ENCODE measurements at regions not wholly inside any gene's neighbourhood (a gene's known extent, or its start where the extent isn't known, plus 50 kb on each side); places are given as distances from the start of the nearest gene placed in this dataset.
"Not testable (repeated sequence)": the region's sequence is repeated elsewhere in the genome, so short reads cannot be mapped to it uniquely, and the experiment has no call there.

DNA sequence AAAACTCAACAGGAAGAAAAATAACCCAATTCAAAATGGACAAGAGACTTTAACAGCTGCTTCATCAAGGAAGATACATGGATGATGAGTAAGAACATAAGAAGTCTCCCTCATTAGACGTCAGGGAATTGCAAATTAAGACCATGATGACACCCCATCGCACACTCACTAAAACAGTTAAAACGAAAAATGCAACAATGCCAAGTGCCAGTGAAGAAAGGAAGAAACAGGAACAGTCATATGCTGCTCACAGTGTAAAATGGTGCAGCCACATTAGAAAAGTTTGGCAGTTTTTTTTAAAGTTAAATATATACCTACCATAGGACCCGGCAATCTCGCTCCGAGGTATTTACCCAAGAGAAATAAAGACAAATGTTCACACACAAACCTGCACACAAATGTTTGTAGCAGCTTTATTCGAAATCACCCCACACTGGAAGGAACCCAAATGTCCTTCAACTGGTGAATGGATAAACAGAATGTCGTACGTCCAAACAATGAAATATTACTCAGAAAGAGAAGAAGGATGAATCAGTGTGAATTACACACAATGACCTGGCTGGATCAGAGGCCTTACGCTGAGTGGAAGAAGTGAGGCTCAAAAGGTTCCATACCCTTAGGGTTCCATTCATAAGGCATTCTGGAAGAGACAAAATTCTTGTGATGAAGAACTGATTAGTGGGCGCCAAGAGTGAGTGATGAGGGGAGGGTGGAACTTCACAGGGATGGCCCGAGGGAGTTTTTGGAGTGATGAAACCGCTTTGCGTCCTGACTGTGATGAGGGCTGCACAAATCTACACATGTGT lies 110.3 kb downstream of the C16orf95 start:
- no peak for DNase-seq (ENCODE audit: low spot score)

- DNase-seq (ENCODE audit: low spot score): no peak
Measured at GRCh38 chr16:87207509-87207908, 109.7 kb downstream of the C16orf95 start.

- DNase-seq (ENCODE audit: low spot score): no peak
Measured at GRCh38 chr16:87207965-87208364, 109.2 kb downstream of the C16orf95 start.

DNA sequence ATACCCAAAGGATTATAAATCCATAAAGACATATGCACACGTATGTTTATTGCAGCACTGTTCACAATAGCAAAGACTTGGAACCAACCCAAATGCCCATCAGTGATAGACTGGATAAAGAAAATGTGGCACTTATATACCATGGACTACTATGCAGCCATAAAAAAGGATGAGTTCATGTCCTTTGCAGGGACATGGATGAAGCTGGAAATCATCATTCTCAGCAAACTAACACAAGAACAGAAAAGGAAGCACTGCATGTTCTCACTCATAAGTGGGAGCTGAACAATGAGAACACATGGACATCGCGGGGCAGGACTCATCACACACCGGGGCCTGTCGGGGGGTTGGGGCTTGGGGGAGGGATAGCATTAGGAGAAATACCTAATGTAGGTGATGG lies 108.2 kb downstream of the C16orf95 start:
- DNase-seq (ENCODE audit: low spot score): not testable (repeated sequence)

DNA sequence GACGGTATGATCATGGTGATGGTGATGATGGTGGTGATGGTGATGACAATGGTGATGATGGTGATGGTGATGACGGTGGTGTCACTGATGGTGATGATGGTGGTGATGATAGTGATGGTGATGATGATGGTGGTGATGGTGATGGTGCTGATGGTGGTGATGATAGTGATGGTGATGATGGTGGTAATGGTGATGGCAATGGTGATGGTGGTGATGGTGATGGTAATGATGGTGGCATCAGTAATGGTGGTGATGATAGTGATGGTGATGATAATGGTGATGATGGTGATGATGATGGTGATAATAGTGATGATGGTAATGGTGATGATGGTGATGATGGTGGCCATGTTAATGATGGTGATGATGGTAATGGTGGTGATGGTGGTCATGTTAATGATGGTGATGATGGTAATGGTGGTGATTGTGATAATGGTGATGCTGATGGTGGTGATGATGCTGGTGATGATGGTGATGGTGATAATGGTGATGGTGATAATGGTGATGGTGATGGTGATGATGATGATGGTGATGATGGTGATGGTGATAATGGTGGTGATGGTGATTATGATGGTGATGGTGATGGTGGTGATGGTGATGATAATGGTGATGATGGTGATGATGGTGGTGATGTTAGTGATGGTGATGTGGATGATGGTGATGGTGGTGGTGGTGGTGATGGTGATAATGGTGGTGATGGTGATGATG lies 107.2 kb downstream of the C16orf95 start:
- no peak for DNase-seq (ENCODE audit: low spot score)

DNA sequence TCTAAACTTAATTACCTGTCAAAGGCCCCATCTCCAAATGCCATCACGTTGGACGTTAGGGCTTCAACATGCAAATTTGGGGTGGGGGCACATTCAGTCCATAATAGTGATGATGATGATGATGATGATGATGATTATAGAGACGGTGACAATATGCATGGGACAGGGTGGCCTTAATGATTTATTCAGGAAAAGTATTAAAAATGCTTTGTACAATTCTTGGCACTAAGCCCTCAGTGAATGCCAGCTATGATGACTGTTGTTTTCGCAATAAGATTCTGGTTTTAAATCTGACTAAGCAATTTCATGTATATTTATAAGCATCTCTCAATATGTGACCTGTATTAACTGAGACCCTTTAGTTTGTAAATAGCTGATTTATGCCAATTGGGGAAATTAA lies 106.3 kb downstream of the C16orf95 start:
- no peak for DNase-seq (ENCODE audit: low spot score)

DNA sequence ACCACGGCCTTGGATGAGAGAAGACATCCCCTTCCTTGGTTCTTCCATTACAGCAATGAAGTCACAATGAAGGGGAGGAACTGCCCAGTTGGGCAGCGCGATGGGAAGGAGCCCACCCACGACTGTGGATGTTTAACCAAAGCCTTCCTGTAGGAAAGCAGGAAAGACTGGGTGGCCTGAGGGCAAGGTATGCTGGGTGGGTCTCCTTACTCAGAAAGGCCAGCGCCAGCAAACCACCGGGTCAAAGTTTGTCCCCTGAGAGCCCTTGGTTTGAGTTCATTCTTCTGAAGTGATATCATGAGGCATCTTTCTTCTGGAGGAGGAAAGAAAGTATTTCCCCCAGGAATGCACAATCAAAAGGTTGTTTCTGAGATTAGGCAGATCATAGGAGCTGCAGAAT lies 105.2 kb downstream of the C16orf95 start:
- DNase-seq (ENCODE audit: low spot score): no peak

- no peak for DNase-seq (ENCODE audit: low spot score)
Measured at GRCh38 chr16:87213536-87213935, 103.7 kb downstream of the C16orf95 start.

GRCh38 chr16:87216148-87216840 lies 100.9 kb downstream of the C16orf95 start:
- no peak for DNase-seq (ENCODE audit: low spot score)

DNA sequence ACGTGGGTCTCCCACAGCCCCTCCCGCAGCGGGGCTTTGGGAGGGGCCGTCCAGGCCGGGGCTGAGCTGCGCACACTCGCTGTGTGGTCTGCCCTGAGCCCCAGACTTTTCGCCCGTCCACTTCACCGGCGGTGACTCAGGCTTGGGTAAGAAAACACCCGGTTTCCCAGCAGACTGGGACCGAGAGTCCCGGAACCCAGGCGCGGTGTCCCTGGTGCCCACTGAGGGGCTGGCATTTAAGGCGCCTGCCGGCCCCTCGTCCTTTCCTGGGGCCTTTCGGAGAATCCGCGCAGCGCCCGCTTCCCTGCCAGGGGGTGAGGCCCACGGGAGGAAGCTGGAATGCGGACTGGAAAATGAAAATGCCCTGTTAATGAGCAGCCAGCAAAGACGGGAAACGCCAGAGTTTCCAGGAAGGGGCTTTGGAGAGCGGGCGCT lies 100.3 kb downstream of the C16orf95 start:
- no peak for DNase-seq (ENCODE audit: low spot score)

GRCh38 chr16:87217802-87218201 lies 99.4 kb downstream of the C16orf95 start:
- DNase-seq (ENCODE audit: low spot score): not testable (repeated sequence)

- no peak for DNase-seq (ENCODE audit: low spot score)
Measured at GRCh38 chr16:87218281-87219055, 98.7 kb downstream of the C16orf95 start.

- no peak for DNase-seq (ENCODE audit: low spot score)
Measured at GRCh38 chr16:87219287-87219909, 97.8 kb downstream of the C16orf95 start.

DNA sequence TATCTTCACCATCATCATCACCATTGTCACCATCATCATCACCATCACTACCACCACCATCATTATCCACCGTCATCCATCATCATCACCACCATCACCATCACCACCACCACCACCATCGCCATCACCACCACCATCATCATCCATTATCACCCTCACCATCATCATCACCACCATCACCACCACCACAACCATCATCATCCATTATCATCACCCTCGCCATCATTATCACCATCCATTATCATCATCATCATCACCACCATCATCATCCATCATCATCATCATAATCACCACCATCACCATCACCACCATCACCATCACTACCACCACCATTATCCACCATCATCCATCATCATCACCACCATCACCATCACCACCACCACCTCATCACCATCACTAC lies 95.6 kb downstream of the C16orf95 start:
- no peak for DNase-seq (ENCODE audit: low spot score)

DNA sequence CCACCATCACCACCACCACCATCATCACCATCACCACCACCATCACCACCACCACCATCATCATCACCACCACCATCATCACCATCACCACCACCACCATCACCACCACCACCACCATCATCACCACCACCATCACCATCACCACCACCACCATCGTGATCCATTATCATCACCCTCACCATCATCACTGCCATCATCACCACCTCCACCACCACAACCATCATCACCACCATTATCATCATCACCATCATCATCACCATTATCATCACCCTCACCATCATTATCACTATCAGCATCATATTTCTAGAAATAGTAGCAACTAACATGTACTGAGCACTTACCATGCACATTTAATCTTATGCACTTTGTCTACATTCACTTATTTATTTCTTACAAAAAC lies 94.9 kb downstream of the C16orf95 start:
- no peak for DNase-seq (ENCODE audit: low spot score)

DNA sequence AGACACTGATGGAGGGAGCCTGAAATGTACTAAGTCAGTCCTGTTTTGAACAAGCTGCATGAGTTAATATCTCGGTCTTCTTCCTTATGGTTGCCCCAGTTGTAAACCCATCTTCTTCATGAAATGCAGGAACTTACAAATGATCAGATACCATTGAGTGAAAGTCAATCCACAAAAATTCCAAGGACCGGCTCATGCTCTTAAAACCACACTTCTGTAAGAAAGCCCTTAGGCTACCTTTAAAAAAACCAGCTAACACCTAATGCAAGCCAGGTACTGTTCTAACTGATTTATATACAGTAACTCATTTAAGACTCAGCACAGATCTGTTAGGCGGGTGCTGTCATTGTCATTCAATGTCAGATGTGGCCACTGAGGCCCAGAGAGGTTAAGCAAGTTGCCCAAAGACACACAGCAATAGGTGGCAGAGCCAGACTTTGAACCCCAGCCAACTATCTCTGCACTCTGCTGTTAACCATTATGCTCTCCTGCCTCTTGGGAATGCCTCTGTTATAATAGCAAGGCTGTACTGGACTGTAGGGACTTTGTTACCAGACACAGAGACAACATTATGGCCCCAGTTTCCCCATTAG lies 93.4 kb downstream of the C16orf95 start:
- DNase-seq (ENCODE audit: low spot score): no peak

DNA sequence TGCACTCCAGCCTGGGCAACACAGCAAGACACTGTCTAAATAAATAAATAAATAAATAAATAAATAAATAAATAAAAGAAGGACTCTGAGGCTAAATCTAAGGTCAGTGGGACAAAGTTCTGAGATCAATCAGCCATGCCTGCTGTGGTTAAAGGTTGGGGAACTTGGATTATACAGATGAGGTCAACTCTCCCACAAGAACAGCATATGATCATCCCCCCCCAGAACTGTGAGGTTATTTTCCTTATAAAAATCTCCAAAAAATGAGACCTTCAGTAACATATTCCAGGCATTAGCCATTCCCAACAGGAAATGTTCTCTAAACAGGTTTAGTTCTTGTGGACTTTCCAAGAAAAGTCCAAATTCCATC lies 90.3 kb downstream of the C16orf95 start:
- no peak for DNase-seq (ENCODE audit: low spot score)

DNA sequence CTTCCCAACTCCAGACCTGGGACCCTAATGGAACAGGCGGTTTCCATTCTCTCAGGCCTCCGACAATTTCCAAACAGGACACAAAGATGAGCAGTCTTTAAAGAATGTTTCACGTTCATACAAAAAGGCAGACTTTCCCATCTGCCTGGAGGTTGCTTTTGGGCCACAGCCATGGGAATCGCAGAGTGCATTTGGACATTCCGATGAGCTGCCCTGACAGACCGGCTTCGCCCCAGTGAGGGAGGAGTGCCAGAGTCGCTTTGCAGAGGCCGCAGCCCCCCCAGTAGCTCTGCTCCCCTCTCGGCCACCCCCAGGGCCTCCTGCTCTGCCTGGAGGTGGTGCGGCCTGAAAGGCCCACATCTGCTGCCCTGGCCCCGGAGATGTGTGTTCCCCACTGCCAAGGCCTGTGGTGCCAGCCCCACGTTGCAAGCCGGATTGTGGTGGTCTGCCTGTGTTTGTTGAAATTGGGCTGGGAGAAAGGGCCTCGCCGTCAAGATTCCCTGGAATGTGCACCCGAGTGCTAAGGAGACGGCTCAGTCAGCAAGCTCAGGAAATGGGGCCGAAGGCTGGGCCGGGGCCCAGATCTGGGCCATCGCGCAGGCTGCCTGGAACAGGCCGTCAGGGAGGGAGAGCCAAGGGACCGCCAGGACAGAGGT lies 89.8 kb downstream of the C16orf95 start:
- DNase-seq (ENCODE audit: low spot score): no peak

- DNase-seq (ENCODE audit: low spot score): no peak
Measured at GRCh38 chr16:87228363-87228762, 88.8 kb downstream of the C16orf95 start.

DNA sequence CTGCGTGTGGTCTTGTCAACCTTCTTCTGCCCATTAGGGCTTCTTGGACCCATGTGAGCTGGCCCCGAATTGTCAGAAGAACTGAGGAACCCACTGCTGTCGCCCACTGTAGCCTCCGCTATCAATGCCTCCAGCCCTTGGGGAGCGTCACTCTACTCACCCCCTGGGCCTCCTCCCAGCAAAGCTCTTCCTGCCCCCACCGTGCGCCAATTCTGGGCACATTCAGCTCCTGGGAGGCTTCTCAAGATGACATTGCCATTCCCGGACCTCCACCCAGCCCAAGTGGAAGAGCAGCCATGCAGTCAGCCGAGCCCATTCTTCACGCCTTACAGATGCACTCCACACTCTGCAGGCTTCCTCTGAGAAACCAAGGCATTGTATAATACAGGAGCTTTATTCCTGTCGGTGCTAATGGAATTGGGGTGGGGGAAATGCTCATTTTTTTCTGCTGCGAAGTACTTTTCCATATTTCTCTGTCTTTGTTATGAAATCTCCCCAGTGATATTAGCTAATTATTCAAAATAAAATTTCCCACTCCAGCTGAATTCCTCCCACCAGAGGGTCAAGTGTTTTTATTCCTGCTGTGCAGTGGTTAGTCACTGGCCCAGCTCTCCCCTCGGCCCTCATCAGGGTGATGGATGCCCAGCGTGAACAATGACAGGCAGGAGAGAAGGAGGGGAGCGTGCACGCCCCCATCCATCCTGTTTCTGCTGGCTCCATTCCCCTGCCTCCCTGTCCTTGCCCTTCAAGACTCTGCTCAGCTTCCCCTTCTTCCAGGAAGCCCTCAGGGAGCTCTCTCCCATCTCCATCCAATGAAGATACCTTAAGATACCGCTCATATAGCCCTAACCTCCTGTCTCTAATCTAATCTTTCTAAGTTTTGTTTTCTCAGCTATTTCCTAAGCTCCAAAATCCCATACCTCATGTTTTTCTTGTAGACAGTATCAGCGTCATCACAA lies 87.7 kb downstream of the C16orf95 start:
- no peak for DNase-seq (ENCODE audit: low spot score)

Measured in LoVo (cell line).